NCI-H146 (cell line): ENCODE measurements at regions not wholly inside any gene's neighbourhood (a gene's known extent, or its start where the extent isn't known, plus 50 kb on each side); places are given as distances from the start of the nearest gene placed in this dataset.

Experiments used
- DNase-seq: peaks from one replicate; lab custom pipeline; 2025; lab: John Stamatoyannopoulos, UW

DNA sequence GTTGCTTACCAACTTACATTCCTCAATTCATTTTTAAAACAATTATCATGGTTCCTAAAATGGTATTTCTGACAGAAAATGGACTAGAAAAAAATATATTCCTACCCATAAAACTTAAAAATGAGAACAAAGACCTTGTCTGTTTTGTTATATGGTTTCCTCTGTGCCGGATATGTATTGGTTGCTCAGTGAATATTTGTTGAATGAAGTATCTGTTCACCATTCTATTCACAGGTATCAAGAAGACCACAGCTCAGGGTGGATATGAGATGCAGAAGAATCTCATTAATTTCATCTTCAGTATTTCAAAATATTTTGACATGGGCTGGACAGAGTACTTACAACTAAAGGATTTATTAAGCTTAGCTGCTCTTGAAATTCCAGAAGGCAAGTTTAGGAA, 58.1 kb downstream of the TUSC7 start:
- DNase-seq, result no peak

DNA sequence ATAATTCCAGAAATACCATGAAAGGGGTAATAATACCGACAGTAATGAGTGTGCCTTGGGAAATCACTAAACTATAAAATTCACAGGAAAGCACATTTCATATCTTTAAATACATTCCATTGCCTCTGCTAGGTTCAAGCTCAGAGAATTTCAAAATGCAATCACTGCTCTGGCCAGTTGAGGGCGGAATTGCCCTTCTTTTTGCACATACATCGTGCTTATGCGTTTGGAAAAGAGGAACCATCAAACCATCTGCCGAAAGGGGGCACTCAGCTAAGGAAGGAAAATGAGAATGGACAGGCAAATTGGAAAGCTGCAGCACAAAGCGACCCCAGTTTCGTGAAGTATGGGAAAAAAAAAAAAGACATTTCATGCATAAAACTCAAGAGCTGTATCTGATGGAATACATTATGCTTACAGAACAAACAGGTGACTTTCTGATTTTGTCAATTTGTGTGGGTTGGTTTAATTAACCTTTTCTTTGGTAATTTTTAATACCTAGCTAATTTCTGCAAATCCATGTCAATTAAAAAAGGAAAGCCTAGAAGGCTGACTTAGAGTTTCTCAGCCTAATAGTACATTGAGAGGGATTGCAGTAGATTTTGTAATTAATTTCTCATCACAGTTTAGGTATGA, 61.4 kb downstream of the TUSC7 start:
- peak; percentile 84 for DNase-seq

DNA sequence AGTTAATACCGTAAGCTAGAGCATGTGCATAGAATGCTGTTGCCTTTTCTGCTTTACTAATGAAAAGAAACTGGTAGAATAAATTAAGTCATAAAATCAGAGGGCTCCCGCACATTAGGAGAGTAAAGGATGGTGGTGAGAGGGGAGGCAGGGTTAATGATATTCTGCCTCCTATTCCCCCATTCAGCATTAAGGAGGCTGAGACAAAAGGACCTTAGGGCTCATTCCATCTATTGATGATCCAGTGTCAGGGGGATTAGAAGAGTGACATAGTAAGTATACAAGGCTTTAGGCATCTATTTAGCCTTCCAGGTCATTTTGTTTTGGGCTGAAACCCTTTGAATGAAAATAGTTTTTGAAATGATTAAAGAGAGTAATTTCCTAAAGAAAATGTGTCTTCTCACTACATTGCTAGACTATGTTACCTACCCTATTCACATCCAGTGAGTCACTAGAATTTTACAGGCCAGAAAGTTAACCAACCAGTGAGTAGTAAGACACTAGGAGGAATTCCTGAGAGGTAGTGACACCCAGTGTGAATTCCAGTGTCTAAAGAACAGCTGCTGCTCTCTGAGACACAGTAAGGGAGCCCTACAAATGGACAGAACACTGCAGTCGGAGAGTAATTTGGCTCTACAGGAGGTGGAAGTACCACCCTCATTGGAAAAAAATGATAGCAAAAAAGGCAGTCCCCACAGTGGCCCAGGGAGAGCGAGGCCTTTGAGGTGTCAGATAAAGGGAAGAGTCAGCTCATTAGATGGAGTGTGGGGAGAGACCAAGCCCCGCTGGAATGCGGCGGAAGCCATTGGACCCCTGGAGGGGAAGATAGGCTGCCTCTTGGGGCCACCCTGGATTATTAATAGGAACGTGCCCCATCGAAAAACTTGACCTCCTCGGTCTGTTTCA, 67.6 kb downstream of the TUSC7 start:
- no peak for DNase-seq

DNA sequence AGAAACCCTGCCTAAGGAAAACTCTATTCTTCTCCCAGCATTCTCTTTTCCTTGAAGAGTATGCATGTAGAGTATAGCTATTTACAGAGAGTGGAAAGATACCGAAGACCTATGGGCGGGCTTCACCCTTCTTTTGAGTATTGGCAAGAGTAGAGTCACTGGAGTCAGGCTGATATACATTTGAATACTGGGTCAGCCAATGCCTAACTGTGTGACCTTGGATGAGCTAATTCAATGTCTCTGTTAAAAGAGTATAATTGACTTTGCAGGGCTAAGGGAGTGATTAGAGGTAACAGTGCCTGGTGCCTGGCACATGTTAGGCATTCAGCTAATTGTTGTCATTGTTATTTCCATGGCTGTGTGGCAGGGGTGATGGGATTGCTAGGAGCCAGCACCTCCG, 75.6 kb downstream of the TUSC7 start:
- no peak for DNase-seq

DNA sequence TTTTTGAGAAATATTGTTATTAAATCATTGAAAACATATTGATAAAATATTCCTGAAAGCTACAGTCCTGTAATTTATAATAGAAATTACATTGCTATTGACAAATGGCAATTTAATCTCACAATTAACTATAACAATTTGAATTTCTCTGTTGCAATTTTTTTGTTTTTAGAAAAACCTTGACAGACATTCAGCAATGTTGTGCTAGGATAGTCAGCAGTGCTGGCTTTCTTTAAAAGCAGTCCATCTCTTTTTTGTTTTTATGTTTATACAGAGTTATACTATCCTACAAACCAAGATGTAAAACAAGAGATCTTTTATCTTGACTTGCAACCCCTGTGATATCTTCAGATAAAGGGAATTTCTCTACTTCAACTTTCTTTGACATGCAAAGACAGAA, 93.1 kb downstream of the TUSC7 start:
- no peak for DNase-seq

DNA sequence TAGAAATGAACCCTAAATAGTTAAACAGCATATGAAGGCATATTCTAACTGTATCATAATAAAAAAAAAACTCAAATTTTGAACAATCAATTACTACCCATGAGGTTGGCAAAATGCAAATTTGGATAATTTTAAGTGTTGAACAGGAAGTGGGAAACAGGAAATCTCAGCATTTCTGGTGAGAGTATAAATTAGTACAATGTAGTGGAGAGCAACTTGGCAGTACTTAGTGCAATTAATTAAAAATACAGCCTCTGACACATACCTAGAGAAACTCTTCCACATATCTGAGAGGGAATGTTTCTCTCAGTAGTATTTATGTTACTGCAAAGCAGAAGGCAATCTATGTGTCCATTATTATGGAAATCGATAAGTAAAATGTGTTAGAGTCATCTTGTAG, 96.8 kb downstream of the TUSC7 start:
- DNase-seq, result no peak

DNA sequence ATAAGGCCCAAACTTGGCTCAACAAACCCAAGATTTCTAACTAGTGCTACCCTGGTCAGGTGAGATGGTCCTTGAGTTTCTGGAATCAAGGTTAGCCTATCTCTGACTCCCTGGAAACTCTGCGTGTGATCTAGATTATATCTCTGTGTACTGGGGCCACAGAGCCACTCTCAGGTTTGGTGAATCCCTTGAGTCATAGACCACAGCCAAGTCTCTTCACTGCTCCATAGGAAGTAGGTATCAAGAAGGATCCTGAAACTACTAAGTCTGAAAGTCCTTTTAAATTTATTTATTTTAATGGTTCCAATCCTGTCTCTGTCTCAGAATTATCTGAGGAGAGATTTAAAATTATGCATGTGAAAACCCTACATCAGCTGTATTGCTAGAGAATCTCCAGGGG, 99.1 kb downstream of the TUSC7 start:
- DNase-seq, result no peak

DNA sequence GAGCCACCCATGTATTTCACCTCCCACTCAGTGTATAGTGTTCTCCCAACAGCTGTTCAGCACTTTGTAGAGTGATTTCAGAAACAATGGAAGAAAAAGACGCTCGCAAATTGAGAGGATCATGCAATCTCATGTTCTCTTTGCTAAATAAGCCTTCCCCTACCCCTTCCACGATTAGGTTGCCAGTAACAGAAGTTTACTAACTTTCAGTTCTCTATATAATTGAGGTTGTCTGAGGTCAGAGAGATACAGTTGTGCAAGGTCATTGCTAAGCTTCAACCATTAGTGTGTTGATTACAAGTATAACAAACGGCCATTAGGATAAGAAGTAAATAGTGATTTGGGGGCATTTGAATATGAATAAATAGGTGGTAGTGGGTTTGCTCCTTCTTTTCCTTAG, 99.6 kb downstream of the TUSC7 start:
- no peak for DNase-seq

DNA sequence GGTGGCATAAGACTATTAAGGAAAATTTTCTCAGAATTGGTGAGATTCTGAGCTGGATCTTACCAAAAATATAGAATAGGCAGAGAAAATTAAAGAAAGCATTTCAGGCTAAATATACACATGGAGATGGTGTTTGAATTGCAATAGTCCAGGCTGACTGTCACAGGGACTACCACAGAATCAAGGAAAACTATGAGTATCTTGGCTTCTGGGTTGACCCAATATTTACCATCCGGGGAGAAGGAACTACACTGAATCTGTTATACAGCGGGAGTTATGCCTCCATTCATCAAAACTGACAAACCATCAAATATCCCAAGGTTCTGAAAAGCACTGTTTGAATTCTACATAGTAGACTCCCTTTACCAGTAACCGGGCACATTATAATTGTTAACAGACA, 102.2 kb downstream of the TUSC7 start:
- DNase-seq, result no peak

DNA sequence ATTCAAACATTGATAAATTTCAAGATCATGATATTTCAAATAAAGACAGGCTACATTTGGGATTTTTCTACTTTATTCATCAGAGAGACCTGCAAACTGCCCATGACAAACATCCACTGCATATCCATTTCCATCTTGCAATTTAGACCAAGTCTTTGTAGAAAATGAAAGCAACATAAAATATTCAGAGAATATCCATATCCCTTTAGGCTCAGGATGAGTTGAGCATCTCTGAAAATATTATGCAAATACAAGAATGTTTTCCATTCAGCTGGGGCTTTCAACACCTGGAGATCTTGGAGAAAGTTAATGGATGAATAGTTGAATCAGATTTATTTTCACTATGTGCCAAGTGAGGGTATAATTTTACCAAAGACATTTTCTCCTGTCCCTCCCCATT, 103.4 kb downstream of the TUSC7 start:
- DNase-seq, result no peak

DNA sequence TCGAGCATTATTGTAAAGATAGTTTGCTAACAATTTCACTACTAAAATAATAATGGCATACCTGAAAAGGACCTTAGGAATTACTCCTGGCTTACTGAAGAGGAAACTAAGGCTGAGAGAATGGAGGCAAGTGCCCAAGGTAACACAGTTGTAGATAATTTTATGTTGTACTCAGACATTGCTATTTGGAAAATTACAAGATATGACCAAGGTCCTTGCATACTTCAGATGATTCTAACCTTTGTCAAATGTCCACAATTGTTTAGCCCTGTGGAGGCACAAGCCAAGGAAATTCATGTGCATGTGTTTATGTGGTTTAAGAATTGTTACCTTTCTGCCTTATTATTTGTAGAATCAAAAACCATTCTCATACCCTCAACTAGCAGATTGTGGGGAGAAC, 105.7 kb downstream of the TUSC7 start:
- no peak for DNase-seq

DNA sequence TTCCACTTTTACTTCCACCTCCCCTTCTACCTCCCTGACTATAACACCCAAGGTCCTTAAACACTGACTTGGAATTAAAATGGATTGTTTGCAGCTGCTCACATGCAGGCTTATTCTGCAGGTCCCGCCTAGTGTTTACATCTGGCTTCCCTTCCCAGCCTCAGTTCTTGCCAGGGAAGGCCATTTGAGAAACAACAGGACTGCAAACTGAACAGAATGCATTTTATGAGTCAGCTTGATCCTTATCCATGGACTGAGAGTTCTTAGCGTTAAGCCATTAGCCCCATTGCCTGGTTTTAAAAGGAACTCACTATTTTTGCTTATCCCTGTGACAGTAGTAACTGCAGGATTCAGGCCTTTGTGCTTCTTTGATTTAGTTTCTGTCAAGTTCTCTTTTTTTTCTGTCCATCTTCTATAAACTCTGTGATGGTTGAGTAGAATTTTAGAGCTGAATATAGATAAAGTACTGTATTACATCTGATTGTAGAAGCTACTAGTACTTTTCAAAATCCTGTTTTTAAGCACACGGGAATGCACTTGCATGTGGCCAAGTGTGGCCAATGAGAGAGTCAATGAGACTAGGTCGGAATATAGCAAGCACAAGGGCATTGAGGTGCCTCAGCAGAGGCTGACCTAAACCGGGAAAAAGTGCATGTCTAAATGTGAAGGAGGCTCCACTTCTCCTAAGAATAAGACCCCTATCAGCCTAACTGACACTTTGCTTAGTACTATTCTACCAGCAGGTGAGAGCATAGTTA, 106.4 kb downstream of the TUSC7 start:
- no peak for DNase-seq

DNA sequence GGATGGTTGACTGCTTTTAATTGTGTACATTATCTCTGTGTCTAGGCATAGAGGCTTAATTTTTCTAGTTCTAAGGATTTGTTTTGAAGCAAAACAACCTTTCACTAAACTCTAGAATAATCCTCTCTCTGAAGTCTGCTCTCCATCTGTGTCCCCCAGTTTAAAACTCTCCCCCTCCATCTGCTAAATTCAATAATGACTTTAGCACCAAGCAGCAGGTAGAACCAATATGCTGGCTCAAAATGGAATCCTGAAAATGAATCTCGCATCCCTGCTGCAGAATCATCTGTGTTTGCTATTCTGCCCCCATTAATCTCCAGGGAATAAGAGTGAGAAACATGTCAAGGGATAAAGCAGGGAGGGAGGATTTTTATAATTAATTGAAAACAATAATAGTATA, 111.8 kb downstream of the TUSC7 start:
- DNase-seq, result no peak

DNA sequence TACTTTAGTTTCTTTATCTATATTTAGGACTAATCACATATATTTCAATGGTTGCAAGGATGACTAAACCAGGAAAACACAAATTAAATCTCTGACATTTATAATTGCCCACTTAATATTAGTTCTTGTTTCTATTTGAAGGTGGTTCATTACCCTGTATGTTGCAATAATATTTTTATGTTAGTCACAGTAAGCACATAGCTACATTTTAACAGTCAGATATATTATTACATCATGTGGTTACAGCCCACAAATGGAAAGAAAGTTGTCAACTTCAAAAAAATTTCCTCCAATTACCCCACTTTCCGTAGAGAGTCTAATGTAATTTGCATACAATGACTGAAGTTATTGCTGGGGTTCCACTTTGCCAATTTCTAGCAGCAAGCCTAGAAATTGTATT, 114.6 kb downstream of the TUSC7 start:
- DNase-seq, result no peak

DNA sequence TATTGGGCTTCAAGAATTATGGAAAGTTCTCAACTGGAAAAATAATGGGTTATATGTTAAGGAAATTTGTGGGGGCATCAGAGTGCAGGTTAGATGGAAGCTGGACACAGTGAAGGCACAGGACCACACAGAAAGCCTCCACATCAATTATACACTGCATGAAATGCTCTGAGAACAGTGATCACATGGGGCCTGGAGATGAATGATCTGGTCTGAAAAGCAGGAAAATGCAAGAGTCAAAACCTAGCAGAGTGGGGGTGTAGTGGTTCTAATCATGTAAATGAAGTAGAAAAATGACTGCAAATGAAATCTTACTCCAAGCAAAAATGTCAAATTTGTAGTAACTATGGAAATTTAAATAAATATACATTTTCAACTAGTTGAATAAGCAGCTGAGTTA, 123.6 kb downstream of the TUSC7 start:
- no peak for DNase-seq

DNA sequence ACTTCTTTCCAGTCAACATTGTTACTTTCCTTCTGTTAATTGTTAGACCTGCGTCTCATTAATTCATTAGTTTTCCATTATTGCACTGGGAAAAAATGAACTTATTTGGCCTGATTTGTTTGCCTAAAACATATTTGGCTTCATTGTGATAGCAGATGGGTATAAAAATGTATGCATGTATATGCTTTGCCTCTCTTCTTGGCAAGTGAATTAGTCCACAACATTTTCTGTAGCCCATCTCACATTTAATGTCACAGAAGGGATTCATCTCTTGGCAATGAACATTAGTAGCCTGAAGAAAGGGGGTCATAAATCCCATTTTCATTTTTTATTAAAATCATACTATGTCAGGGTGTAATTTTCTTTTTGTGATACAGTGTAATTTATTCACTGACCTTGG, 125.2 kb downstream of the TUSC7 start:
- no peak for DNase-seq

DNA sequence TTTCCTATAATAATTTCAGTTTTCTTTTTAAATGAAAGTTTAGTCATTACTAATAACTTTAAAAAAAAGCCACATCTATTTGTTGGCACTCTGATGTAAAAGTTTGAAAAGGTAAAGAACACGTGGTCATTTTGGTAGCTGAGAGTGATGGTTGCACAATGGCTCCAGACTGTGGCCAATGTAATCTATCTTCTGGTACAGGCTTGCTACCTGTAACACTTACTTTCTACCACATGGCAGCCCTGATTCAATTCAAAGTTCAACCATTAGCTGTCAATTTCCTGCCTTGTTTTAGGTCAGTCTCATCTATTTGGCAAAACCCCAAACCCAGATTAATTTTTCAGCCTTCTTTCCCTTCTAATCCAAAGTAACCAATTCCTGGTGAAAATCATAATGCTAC, 126.1 kb downstream of the TUSC7 start:
- no peak for DNase-seq

DNA sequence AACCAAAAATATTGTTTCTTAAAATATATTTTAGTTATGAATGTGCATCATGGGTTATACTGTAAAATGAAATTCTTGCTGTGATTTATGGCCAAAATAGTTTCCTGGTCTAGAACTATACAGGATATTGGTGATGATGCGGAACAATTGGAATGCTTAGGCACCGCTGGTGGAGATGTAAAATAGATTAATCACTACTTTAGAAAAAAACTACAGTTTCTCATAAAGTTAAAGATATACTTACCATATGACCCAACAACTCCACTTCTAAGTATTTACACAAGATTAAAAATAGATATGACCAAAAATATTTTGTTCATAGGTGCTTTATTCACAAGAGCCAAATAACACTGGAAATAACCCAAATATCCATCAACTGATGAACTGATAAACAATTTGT, 126.7 kb downstream of the TUSC7 start:
- no peak for DNase-seq

DNA sequence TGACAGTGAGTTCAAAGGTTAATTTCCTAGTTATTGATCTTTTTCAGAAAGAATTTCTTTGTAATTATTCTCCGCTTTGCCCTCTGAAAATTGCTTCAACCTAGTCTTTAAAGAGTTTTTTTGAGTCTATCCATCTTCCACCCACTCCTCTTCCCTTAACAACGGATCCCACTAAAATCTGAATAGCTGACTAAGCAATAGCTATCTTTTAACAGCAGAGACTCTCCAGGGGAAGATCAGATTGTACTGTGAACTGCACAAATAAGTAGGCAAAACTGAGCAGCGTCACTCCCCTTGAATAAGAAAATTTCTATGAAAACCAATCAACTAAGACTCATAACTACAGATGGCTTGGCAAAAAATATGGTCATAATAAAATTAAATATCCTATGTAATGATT, 127.9 kb downstream of the TUSC7 start:
- no peak for DNase-seq

DNA sequence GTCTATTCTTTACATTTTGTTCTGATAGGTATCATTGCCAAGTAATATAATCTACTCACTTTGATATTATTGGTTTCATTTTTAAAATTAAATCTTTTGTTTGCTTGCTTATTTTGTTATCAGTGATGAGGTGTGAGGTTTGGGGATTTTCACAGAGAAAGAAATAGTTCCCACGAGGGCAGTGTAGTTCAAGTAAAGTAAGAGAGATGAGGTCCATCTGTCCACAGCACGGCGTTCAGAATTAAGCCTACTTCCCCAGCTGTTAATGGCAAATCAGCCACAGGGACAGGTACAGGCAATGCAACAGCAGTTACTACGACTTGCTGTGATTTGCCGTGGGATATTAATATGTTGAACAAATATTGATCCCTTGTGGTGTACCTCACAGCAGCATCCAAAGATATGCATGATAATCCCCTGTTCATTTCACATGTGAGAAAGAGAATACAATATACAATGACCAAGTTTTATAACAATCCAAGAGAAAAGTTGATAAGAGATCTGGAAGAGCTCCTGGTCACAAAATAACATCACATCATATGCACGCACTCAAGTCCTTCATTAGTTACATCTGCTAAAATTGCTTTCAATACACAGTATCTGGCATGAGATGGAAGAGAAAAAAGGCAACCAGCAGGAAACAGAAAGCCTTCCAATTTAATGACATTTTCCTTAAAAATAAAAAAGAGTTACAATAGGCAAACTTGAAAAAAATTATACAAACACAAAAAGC, 131.6 kb downstream of the TUSC7 start:
- no peak for DNase-seq

DNA sequence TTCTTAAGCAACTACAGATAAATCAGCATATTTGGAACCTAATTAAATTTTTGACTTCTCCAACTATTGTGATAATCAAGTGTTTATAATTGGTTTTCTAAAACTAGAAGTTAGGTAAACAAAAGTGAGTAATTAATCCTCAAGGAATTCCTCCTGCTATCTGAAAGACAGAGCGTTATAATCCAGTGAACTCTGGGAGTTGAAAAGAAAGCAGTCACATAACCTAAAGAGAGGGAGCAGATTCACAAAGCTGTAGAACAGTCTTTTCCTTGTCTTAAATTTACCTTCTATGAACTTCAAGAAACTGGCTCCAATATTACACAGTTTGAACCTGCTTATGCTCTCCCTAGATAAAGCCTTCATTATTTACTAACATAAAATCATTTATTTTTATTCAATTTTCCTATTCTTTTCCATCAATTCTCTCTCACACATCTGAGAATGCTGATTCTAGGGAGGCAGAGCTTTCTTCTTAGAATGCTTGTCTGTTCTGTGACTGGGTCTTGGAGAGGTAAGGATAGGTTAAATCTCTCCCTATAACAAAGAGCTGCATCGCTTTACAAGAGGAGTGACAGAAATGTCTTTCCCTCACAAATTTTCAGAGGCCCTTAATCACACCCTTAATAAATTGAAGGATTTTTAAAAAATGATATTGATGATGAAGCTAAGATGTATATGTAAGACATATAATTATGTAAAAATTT, 132.8 kb downstream of the TUSC7 start:
- no peak for DNase-seq
